GM18858 (cell line): ENCODE measurements at regions not wholly inside any gene's neighbourhood (a gene's known extent, or its start where the extent isn't known, plus 50 kb on each side); places are given as distances from the start of the nearest gene placed in this dataset.

Experiments
- ATAC-seq: cut with Tn5 transposase; IDR thresholded peaks from one replicate; pipeline ENCODE4 v1.9.1; 2021; ENCODE audit not compliant: unreplicated experiment

DNA sequence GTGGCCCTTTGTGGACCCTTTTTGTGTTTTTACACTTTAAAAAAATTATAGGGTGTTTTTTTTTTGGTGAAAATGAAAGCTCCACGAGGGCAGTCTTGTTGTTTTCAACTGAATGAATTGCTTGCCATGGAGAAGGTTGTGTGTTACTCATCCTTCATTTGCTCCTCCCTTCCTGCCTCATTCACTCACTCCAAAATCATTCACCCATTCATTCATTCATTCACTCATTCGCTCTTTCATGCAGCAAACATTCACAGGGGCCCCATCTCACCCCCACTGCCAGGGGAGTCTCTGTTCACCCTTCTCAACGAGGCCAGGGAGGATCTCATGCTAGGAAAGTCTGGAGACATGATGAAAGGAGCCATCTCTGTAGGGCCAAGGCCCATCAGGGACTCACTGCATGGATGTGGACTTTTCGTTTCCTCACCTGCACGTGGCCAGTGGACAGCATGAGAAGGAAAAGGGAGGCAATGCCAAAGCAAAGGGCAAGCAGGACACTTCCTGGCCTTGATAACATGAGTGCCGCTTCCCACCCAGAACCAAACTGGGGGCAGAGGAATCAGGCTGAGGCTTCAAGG lies 62.8 kb upstream of the COL13A1 start:
- no peak for ATAC-seq

- ATAC-seq = no peak
Observed at GRCh38 chr10:69739634-69740033, 62.1 kb upstream of the COL13A1 start.

DNA sequence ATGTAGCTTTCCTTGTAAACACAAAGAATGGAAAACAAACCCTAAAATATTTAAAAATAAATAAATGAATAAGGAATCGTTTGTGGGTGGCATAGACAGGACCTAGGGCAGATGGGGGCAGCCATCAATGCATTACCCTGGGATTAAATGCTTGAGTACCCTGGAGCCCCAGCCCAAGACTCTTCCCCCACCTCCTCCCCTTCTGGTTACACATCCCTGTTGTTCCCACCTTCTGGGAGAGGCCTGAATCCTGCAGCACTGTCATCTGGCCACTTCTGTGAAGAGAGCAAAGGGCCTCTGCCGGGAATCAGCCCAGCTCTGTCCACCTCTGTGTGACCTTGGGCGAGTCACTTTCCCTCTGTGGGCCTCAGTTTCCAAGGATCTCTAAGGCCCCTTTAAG lies 61.6 kb upstream of the COL13A1 start:
- ATAC-seq = no peak

DNA sequence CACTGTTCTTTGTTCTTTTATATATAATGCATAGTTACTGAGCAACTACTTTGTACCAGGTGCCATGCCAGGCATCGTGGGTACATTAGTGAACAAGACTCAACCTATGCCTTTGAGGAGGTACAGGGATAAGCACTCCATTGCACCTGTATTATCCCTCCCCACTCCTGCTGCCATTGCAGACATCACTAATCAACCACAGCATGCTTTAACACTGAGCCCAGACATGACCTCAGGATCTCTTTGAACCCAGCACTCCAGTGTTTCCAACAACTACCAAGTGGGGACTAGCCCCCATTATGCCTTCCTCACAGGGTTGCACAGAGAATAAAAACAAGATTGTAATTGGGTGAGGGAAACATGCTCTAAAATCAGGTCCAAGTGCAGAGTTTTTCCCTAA lies 60.5 kb upstream of the COL13A1 start:
- no peak for ATAC-seq

DNA sequence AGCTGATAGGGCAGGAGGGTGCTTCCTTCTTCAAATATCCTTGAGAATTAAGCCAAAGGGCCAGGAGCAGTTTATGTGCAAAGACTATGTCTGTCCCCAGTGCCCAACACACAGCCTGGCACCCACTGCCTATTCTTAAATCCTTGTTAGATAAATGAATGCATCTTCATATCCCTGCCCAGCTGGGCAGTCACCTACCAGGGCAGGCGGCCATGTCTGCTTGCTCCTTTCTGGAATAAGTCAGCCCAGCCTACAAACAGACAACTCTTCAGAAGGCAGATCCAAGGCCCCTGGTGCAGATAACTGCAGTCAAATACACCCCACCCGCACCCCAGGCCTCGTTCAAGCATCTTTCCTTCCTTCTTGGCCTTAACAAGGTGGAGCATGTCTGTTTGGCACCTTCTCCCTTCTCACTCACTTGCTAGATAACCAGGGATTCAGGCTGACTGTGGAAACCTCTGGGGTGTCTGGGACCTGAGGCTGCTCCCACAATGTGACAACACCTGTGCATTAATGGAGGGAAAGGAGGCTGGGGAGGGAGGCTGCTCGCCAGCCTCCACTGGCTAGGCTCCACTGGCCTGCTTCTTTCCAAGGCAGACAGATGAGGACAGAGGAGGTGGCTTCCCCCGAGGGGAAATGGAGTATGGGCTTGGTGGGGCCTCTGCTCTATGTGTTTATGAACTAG lies 59.9 kb upstream of the COL13A1 start:
- no peak for ATAC-seq

- no peak for ATAC-seq
Observed at GRCh38 chr10:69742356-69742695, 59.4 kb upstream of the COL13A1 start.

DNA sequence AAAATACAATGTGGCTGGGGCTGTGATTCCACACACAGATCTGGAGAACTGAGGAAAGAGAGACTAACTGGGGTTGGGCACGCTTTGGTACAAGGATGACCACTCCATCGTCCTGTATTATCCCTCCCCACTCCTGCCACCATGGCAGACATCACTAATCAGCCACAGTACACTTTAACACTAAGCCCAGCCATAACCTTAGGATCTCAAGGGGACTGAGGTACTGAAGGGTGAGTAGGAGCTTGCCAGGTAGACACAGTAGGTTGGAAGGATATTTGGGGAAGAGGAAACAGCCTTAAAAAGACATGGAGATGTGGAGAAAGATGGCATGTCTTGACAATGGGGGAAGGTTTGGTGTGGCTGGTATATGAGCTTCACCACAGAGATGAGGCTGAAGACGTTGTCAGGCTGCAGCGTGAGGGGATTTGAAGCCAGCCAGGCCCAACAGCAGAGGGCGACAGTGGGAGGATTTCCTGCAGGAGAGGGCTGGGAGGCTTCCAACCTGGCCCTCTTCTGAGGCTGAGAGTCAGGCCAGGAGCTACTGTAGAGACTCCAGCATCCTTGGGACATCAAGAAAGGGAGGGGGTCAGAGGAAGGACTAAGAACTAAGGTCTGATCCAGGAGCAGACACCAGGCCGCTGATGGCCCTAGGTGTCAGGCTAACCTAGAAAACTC lies 58.6 kb upstream of the COL13A1 start:
- no peak for ATAC-seq

- no peak for ATAC-seq
Observed at GRCh38 chr10:69744971-69745370, 56.7 kb upstream of the COL13A1 start.

- ATAC-seq = peak; percentile 65
Observed at GRCh38 chr10:69745698-69746097, 56.0 kb upstream of the COL13A1 start.

GRCh38 chr10:69747179-69747578 lies 54.5 kb upstream of the COL13A1 start:
- ATAC-seq = no peak

- ATAC-seq = no peak
Observed at GRCh38 chr10:69748621-69749020, 53.1 kb upstream of the COL13A1 start.

DNA sequence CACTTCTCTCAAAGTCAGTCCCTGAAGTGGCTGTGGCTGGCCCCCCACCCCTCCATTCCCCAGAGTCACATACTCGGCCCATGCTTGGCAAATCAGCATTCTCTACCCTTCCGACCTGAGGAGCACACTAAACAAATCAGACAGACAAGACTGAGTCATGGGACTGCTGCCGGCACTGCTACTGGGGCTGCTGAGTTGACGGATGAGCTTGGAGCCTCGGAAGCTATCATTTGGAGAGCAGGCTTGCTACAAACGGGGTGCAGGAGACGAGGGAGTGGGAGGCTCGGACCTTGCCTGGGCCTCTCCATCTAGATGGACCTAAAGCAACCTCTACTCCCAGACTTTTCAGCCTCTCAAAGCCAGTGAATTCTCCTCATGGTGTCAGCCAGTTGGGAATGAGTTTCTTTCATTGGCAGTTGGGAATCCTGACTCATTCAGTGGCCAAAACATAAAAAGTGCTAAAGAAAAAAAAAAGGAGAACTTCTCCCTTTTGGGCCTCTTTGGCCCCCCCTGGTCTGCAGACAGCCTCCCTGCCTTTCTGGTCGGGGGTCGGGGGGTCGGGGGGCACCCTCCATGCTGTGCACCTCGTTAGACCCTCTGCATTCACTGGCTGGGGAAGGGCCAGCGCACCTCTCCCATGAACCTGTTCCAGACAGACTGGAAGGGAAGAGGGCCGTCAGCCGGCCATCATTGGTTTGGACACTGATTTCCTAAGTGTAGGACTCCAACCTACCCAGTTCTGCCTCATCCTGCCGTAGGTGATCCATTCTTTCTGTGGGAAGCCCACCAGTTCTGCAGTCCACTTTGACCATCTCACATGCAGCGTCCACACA lies 52.3 kb upstream of the COL13A1 start:
- ATAC-seq = no peak

- no peak for ATAC-seq
Observed at GRCh38 chr10:69750011-69750373, 51.7 kb upstream of the COL13A1 start.

- ATAC-seq = no peak
Observed at GRCh38 chr10:69750725-69751124, 51.0 kb upstream of the COL13A1 start.

GRCh38 chr10:69751214-69751613 lies 50.5 kb upstream of the COL13A1 start:
- no peak for ATAC-seq
